Epithelial cell of proximal tubule (primary cell): ENCODE measurements at regions not wholly inside any gene's neighbourhood (a gene's known extent, or its start where the extent isn't known, plus 50 kb on each side); places are given as distances from the start of the nearest gene placed in this dataset.
A peak's percentile ranks its signal among the peaks of the same experiment; 100 is the strongest.
"Not testable (repeated sequence)": the region's sequence is repeated elsewhere in the genome, so short reads cannot be mapped to it uniquely, and the experiment has no call there.

Experiments
- DNase-seq: peaks from one replicate; pipeline ENCODE4 v3.0.0-alpha.2; 2011; ENCODE audit warnings: low read depth
- H3K4me3 ChIP-seq: 2 replicates; pipeline ENCODE4 v1.5.1; 2011; ENCODE audit warnings: low read depth, mild to moderate bottlenecking, low read length
- CTCF ChIP-seq: conservative IDR thresholded peaks from 2 replicates; pipeline ENCODE4 v1.5.1; 2012; ENCODE audit warnings: low read depth, mild to moderate bottlenecking, low read length

- DNase-seq, result no peak
- no peak overlapping the region for H3K4me3 ChIP-seq
- no peak for TF ChIP-seq CTCF
Measured at GRCh38 chr10:108608860-108609259, 1314.5 kb downstream of the XPNPEP1 start.

GRCh38 chr10:108601851-108602250, 1321.5 kb downstream of the XPNPEP1 start:
- TF ChIP-seq CTCF, result no peak

GRCh38 chr10:108600511-108600910, 1322.8 kb downstream of the XPNPEP1 start:
- not testable (repeated sequence) for H3K4me3 ChIP-seq, DNase-seq

More at GRCh38 chr10:108601851-108602250, 1321.5 kb downstream of the XPNPEP1 start:
- no peak for DNase-seq
- no peak overlapping the region for H3K4me3 ChIP-seq

- peak overlapping the region; percentile 33 for H3K4me3 ChIP-seq
- DNase-seq, result not testable (repeated sequence)
Measured at GRCh38 chr10:108599317-108599716, 1324.0 kb downstream of the XPNPEP1 start.

GRCh38 chr10:108598831-108599230, 1324.5 kb downstream of the XPNPEP1 start:
- no peak overlapping the region for H3K4me3 ChIP-seq
- DNase-seq, result no peak
- no peak for TF ChIP-seq CTCF

GRCh38 chr10:108598320-108598695, 1325.0 kb downstream of the XPNPEP1 start:
- no peak for TF ChIP-seq CTCF
- DNase-seq, result no peak
- no peak overlapping the region for H3K4me3 ChIP-seq

GRCh38 chr10:108597657-108598319, 1325.5 kb downstream of the XPNPEP1 start:
- DNase-seq, result no peak
- no peak overlapping the region for H3K4me3 ChIP-seq
- TF ChIP-seq CTCF, result no peak

- no peak for TF ChIP-seq CTCF
- no peak overlapping the region for H3K4me3 ChIP-seq
- DNase-seq, result no peak
Measured at GRCh38 chr10:108597031-108597430, 1326.3 kb downstream of the XPNPEP1 start.
